Activated CD8-positive, alpha-beta T cell treated with anti-CD3 and anti-CD28 coated beads for 36 hours (primary cell): ENCODE measurements at regions not wholly inside any gene's neighbourhood (a gene's known extent, or its start where the extent isn't known, plus 50 kb on each side); places are given as distances from the start of the nearest gene placed in this dataset.

ENCODE experiments used
- ATAC-seq: fragments of 200-7000 bp; cut with Tn5 transposase; one replicate; pipeline ENCODE4 v1.10.0; 2021; ENCODE audit warnings: mild to moderate bottlenecking, moderate library complexity
- CTCF ChIA-PET: fragments of 350-600 bp; sonication (Branson Sonifier 250); formaldehyde crosslinking; loops from one replicate; lab custom pipeline; 2021; ENCODE audit warnings: antibody characterized with exemption; lab: Charles Lee
- POLR2A ChIA-PET: fragments of 350-600 bp; sonication (Branson Sonifier 250); formaldehyde crosslinking; loops from one replicate; lab custom pipeline; 2021; ENCODE audit warnings: antibody characterized with exemption; lab: Charles Lee
- DNase-seq: peaks from one replicate; pipeline ENCODE4 v3.0.0-alpha.2; 2020
- H3K27ac Mint-ChIP-seq: one replicate; pipeline ENCODE4 v1.8.0; 2021; ENCODE audit warnings: mild to moderate bottlenecking, mixed read lengths
- H3K27me3 Mint-ChIP-seq: one replicate; pipeline ENCODE4 v1.8.0; 2021; ENCODE audit warnings: mixed read lengths
- H3K36me3 Mint-ChIP-seq: one replicate; pipeline ENCODE4 v1.8.0; 2021; ENCODE audit warnings: low read depth, mixed read lengths
- H3K4me1 Mint-ChIP-seq: one replicate; pipeline ENCODE4 v1.8.0; 2021; ENCODE audit warnings: low read depth, mixed read lengths
- H3K4me3 Mint-ChIP-seq: one replicate; pipeline ENCODE4 v1.8.0; 2021; ENCODE audit warnings: mild to moderate bottlenecking, moderate library complexity, mixed read lengths
- H3K9me3 Mint-ChIP-seq: one replicate; pipeline ENCODE4 v1.8.0; 2021; ENCODE audit warnings: mixed read lengths
- CTCF ChIP-seq: fragments of 200-600 bp; IDR thresholded peaks from one replicate; pipeline ENCODE4 v1.8.0; 2022; ENCODE audit warnings: antibody characterized with exemption, mild to moderate bottlenecking
- intact Hi-C: fragments of 100-400 bp; cut with micrococcal nuclease; formaldehyde crosslinking; loops from one replicate; pipeline ENCODE4 v1.10.0; 2022

- Mint-ChIP-seq H3K36me3 (no peaks in the 10 kb centered on the region), H3K4me1 (no peaks in the 10 kb centered on the region), H3K27ac (no peak overlapping the region), H3K4me3 (no peak overlapping the region), H3K27me3 (no peaks in the 10 kb centered on the region), H3K9me3 (peaks cover 6% of the 10 kb centered on the region)
- POLR2A ChIA-PET: no interaction called here
- TF ChIP-seq CTCF: no peak
- no peak for DNase-seq
- CTCF ChIA-PET: no interaction called here
- ATAC-seq: no peak
- intact Hi-C loops: no loop called here
Measured at GRCh38 chr6:165010556-165011535, 298.6 kb downstream of the C6orf118 start.

- intact Hi-C loops: no loop called here
- ATAC-seq (no peak), DNase-seq (no peak)
- no peak for TF ChIP-seq CTCF
- ChIA-PET POLR2A (no interaction called here), CTCF (no interaction called here)
- Mint-ChIP-seq H3K27ac (no peak overlapping the region), H3K4me3 (no peak overlapping the region), H3K36me3 (no peaks in the 10 kb centered on the region), H3K4me1 (no peaks in the 10 kb centered on the region), H3K9me3 (peaks cover 9% of the 10 kb centered on the region), H3K27me3 (no peaks in the 10 kb centered on the region)
Measured at GRCh38 chr6:165008971-165009370, 300.4 kb downstream of the C6orf118 start.

DNA sequence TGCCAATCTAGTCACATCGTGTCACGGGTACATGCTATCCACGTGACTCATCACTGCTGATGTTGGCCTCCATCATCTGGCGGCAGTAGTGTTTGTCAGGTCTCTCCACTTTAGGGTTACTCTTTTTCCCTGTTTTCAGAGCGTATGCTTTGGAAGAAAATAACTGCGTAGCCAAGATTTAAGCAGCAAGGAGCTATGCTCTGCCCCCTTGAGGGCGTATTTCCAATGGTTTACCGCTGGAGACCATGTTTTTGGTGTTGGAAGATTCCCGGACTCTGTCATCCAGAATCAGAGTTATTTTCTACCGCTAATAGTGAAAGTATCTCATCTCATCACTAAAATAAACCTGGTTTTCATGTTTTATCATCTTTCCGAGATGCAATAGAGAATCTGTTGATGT is 306.5 kb downstream of the C6orf118 start:
- CTCF ChIA-PET: no interaction called here
- H3K4me3 Mint-ChIP-seq: no peak overlapping the region
- no peaks in the 10 kb centered on the region for H3K27me3 Mint-ChIP-seq
- ATAC-seq (no peak), DNase-seq (no peak)
- POLR2A ChIA-PET: no interaction called here
- intact Hi-C loops: no loop called here
- H3K9me3 Mint-ChIP-seq: peaks cover 7% of the 10 kb centered on the region
- H3K36me3 Mint-ChIP-seq: no peaks in the 10 kb centered on the region
- no peak overlapping the region for H3K27ac Mint-ChIP-seq
- H3K4me1 Mint-ChIP-seq: no peaks in the 10 kb centered on the region
- TF ChIP-seq CTCF: no peak

DNA sequence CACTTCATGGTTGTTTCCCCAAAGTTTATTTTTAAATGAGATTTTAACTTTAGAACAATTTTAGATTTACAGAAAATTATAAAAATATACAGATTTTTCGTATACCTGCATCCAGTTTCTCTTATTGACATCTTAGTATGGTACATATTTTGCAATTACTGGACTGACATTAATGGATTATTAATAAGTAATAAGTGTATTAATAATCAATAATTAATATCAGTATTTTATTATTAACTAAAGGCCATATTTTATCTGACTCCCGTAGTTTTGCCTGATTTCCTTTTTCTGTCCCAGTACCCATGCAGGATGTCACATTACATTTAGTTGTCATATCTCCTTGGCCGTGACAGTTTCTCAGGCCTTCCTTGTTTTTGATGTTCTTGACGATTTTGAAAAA is 307.0 kb downstream of the C6orf118 start:
- no peaks in the 10 kb centered on the region for H3K4me1 Mint-ChIP-seq
- peaks cover 7% of the 10 kb centered on the region for H3K9me3 Mint-ChIP-seq
- ATAC-seq (no peak), DNase-seq (no peak)
- no peak overlapping the region for H3K4me3 Mint-ChIP-seq
- POLR2A ChIA-PET: no interaction called here
- H3K36me3 Mint-ChIP-seq: no peaks in the 10 kb centered on the region
- H3K27me3 Mint-ChIP-seq: no peaks in the 10 kb centered on the region
- no peak for TF ChIP-seq CTCF
- intact Hi-C loops: no loop called here
- no peak overlapping the region for H3K27ac Mint-ChIP-seq
- CTCF ChIA-PET: no interaction called here

DNA sequence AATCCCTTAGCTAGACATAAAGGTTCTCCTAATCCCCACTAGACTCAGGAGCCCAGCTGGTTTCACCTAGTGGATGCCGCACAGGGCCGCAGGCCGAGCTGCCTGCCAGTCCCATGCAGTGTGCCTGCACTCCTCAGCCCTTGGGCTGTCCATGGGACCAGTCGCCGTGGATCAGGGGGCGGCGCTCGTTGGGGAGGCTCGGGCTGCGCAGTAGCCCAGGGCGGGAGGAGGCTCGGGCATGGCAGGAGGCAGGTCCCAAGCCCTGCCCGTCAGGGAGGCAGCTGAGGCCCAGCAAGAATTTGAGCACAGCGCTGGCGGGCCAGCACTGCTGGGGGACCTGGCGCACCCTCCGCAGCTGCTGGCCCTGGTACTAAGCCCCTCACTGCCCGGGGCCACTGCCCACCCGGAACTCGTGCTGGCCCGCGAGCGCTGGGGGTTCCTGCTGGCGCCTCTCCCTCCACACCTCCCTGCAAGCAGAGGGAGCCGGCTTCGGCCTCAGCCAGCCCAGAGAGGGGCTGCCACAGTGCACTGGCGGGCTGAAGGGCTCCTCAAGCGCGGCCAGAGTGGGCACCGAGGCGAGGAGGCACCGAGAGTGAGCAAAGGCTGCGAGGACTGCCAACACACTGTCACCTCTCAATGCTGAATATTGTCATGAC is 307.8 kb downstream of the C6orf118 start:
- H3K4me3 Mint-ChIP-seq: no peak overlapping the region
- no peak for TF ChIP-seq CTCF
- H3K27ac Mint-ChIP-seq: no peak overlapping the region
- ChIA-PET POLR2A (no interaction called here), CTCF (no interaction called here)
- H3K36me3 Mint-ChIP-seq: no peaks in the 10 kb centered on the region
- intact Hi-C loops: no loop called here
- peaks cover 7% of the 10 kb centered on the region for H3K9me3 Mint-ChIP-seq
- no peak for ATAC-seq
- H3K27me3 Mint-ChIP-seq: no peaks in the 10 kb centered on the region
- no peaks in the 10 kb centered on the region for H3K4me1 Mint-ChIP-seq
- no peak for DNase-seq
